ENCODE measurements at regions not wholly inside any gene's neighbourhood (a gene's known extent, or its start where the extent isn't known, plus 50 kb on each side); places are given as distances from the start of the nearest gene placed in this dataset.

- TF ChIP-seq POLR2A (IDR thresholded peaks at IDR 0.05): no peak
- no peak for TF ChIP-seq CTCF (IDR thresholded peaks at IDR 0.05)
Measured at GRCh38 chr3:34862456-34862855, 776.9 kb upstream of the ARPP21 start.

Measured in esophagus squamous epithelium (tissue), 4 donors.